ENCODE measurements at regions not wholly inside any gene's neighbourhood (a gene's known extent, or its start where the extent isn't known, plus 50 kb on each side); places are given as distances from the start of the nearest gene placed in this dataset.

GRCh38 chr16:76824221-76824620 is 366.8 kb upstream of the MON1B start:
- DNase-seq (ENCODE audit: low read depth) = no peak
- no peak overlapping the region for H3K4me3 ChIP-seq (ENCODE audit: low read length)
- TF ChIP-seq CTCF (IDR thresholded peaks at IDR 0.05; ENCODE audit: insufficient read depth, low read depth, low read length, missing control alignments) = no peak

- DNase-seq (ENCODE audit: low read depth) = no peak
- no peak for TF ChIP-seq CTCF (IDR thresholded peaks at IDR 0.05; ENCODE audit: insufficient read depth, low read depth, low read length, missing control alignments)
Observed at GRCh38 chr16:76824791-76825190, 366.2 kb upstream of the MON1B start.

GRCh38 chr16:76835339-76835738 is 355.7 kb upstream of the MON1B start:
- no peak for DNase-seq (ENCODE audit: low read depth)
- TF ChIP-seq CTCF (IDR thresholded peaks at IDR 0.05; ENCODE audit: insufficient read depth, low read depth, low read length, missing control alignments) = no peak
- H3K4me3 ChIP-seq (ENCODE audit: low read length) = no peak overlapping the region

More at GRCh38 chr16:76824791-76825190, 366.2 kb upstream of the MON1B start:
- H3K4me3 ChIP-seq (ENCODE audit: low read length) = no peak overlapping the region

GRCh38 chr16:76835779-76836300 is 355.1 kb upstream of the MON1B start:
- H3K4me3 ChIP-seq (ENCODE audit: low read length) = no peak overlapping the region
- DNase-seq (ENCODE audit: low read depth) = no peak
- no peak for TF ChIP-seq CTCF (IDR thresholded peaks at IDR 0.05; ENCODE audit: insufficient read depth, low read depth, low read length, missing control alignments)

- peak; percentile 3 for DNase-seq (ENCODE audit: low read depth)
- no peak overlapping the region for H3K4me3 ChIP-seq (ENCODE audit: low read length)
- TF ChIP-seq CTCF (IDR thresholded peaks at IDR 0.05; ENCODE audit: insufficient read depth, low read depth, low read length, missing control alignments) = no peak
Observed at GRCh38 chr16:76837872-76838271, 353.1 kb upstream of the MON1B start.

- no peak overlapping the region for H3K4me3 ChIP-seq (ENCODE audit: low read length)
- no peak for DNase-seq (ENCODE audit: low read depth)
- TF ChIP-seq CTCF (IDR thresholded peaks at IDR 0.05; ENCODE audit: insufficient read depth, low read depth, low read length, missing control alignments) = no peak
Observed at GRCh38 chr16:76854234-76854633, 336.8 kb upstream of the MON1B start.

- no peak for DNase-seq (ENCODE audit: low read depth)
- no peak for TF ChIP-seq CTCF (IDR thresholded peaks at IDR 0.05; ENCODE audit: insufficient read depth, low read depth, low read length, missing control alignments)
Observed at GRCh38 chr16:76856112-76856511, 334.9 kb upstream of the MON1B start.

More at GRCh38 chr16:76856112-76856511, 334.9 kb upstream of the MON1B start:
- no peak overlapping the region for H3K4me3 ChIP-seq (ENCODE audit: low read length)
